Mucosa of descending colon (tissue), 3 donors: ENCODE measurements at regions not wholly inside any gene's neighbourhood (a gene's known extent, or its start where the extent isn't known, plus 50 kb on each side); places are given as distances from the start of the nearest gene placed in this dataset.

Experiments used
- ATAC-seq: fragments of 200-7000 bp; cut with Tn5 transposase; one replicate; pipeline ENCODE4 v1.9.1; 2020; ENCODE audit warnings: mild to moderate bottlenecking, moderate library complexity
- DNase-seq, 3 donors: peaks; one replicate each; pipeline ENCODE4 v3.0.0-alpha.2; 2020
- H3K36me3 ChIP-seq: fragments of 200-600 bp; one replicate; pipeline ENCODE4 v1.8.0; 2021; ENCODE audit warnings: low read depth, mild to moderate bottlenecking
- H3K4me1 ChIP-seq: fragments of 200-600 bp; one replicate; pipeline ENCODE4 v1.8.0; 2021; ENCODE audit warnings: low read depth, mild to moderate bottlenecking
- H3K4me3 ChIP-seq: fragments of 200-600 bp; one replicate; pipeline ENCODE4 v1.8.0; 2021; ENCODE audit warnings: mild to moderate bottlenecking
- H3K9me3 ChIP-seq: fragments of 200-600 bp; one replicate; pipeline ENCODE4 v1.8.0; 2021; ENCODE audit warnings: mild to moderate bottlenecking
- intact Hi-C, 2 donors: fragments of 100-400 bp; cut with DNase I in 1 of 2; cut with micrococcal nuclease in 1 of 2; formaldehyde crosslinking; loops; one replicate each; pipeline versions ENCODE4 v1.11.0 to v1.11.1; 2022; cut with DNase I, micrococcal nuclease
- TF ChIP-seq, protein P1 (sequence below): fragments of 200-600 bp; IDR thresholded peaks from one replicate; pipeline ENCODE4 v1.8.0; 2022; ENCODE audit warnings: antibody characterized with exemption, mild to moderate bottlenecking
- donor health status: DM: no; HTN: no; CAD: no; lungs with moderate emphysema.
- donor health status: DM: no; HTN: no; CAD: no.
- donor health status: DM: no; HTN: yes; CAD: no.

DNA sequence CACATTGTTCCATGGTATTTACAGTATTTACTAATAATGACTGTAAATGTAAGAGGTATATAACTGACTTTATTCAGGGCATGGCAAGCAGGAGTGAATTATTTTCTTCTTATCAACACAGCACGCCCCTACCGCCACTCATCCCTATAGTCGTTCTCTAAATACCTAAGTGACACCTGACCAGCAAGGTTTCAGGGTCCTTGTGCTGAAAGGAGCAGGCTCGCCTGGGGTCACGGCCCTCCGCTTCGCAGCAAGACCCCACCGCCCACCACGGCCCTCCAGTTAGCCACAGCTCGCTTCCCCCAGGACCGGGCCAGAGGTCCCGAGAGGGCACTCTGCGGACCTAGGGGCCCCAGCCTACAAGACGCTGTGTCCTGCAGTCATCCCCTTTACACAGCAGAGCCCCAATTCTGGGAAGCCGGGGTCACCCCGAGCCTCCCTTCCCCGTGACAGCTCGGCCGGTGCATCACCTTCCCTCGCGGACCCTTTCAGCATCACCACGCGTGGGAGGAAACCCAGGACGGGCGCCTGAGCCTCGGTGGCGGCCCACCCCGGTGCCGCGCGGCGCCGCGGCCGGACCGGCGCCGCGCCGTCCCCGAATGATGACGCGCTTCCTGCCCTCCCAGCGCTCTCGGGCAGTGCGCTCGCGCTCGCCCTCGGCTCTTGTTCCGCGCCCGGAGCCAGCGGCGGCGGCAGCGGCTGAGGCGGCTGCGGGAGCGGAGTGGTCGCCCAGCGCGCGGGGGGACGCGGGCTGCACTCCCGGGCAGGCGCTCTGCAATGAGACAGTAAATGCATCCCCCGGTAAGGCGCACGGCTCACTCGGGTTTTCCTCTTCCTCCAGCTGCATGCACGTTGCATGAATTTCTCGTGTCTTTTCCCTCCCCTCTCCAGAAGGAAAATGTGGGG, 225.1 kb upstream of the C2CD4B start, which contains the start of gene TLN2:
Gene TLN2 (plus strand): TSS at position 666 of the 906 bp plus-strand sequence.
- ATAC-seq (peak; percentile 91), DNase-seq (peak; percentile 75 to 81 (median 76))
- peaks cover 9% of the 10 kb centered on the region for H3K4me1 ChIP-seq
- H3K36me3 ChIP-seq: no peaks in the 10 kb centered on the region
- H3K9me3 ChIP-seq: no peaks in the 10 kb centered on the region
- intact Hi-C loops: no loop called here
- H3K4me3 ChIP-seq: peak within 1 kb of the TSS; percentile 65
- TF ChIP-seq, protein P1, sequence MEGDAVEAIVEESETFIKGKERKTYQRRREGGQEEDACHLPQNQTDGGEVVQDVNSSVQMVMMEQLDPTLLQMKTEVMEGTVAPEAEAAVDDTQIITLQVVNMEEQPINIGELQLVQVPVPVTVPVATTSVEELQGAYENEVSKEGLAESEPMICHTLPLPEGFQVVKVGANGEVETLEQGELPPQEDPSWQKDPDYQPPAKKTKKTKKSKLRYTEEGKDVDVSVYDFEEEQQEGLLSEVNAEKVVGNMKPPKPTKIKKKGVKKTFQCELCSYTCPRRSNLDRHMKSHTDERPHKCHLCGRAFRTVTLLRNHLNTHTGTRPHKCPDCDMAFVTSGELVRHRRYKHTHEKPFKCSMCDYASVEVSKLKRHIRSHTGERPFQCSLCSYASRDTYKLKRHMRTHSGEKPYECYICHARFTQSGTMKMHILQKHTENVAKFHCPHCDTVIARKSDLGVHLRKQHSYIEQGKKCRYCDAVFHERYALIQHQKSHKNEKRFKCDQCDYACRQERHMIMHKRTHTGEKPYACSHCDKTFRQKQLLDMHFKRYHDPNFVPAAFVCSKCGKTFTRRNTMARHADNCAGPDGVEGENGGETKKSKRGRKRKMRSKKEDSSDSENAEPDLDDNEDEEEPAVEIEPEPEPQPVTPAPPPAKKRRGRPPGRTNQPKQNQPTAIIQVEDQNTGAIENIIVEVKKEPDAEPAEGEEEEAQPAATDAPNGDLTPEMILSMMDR: no peak

DNA sequence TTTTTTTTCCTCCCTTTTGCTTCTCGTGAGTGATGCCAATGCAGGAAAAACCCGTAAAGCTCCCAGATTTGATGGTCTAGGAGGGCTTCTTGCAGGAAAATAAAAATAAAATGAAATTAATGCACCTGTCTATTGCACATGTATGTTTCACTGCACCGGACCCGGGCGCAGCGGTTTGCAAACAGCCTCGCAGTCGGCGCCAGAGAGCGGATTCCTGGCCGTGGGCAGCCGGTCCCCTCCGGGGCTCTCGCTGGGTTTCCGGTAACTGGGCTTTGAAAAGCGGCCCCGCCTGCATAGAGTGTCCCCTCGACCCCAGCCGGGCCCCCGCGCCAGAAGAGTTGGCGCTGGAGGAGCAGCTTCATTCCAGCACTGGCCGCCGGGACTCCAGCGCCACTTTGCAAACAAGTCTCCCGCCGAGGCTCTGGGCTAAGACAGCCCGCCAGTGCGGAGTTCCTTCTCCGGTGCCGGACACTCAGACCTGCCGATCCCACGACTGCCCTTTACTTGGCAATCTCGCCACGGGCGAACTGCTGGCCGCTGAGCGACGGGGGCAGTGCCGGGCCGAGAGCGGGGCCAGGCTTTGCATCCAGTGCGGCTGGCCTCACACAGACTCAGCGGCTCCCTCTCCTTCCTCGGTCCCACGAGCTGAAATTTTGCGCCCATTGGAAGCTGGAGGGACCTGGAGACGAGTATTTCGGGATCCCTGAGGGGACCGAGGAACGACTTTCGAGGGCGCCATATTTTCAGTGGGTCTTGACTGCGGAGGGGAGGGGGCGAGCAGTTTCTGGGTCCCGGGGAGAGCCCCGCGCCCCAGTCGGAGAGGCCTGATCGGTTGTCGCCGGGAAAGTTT, 225.9 kb upstream of the C2CD4B start:
- peak; percentile 53 to 65 (median 63) for DNase-seq
- intact Hi-C loops: no loop called here
- Histone ChIP-seq H3K4me3 (peak overlapping the region; percentile 65), H3K4me1 (peaks cover 9% of the 10 kb centered on the region), H3K9me3 (no peaks in the 10 kb centered on the region), H3K36me3 (no peaks in the 10 kb centered on the region)
- TF ChIP-seq, protein P1: no peak
- peak; percentile 55 for ATAC-seq

DNA sequence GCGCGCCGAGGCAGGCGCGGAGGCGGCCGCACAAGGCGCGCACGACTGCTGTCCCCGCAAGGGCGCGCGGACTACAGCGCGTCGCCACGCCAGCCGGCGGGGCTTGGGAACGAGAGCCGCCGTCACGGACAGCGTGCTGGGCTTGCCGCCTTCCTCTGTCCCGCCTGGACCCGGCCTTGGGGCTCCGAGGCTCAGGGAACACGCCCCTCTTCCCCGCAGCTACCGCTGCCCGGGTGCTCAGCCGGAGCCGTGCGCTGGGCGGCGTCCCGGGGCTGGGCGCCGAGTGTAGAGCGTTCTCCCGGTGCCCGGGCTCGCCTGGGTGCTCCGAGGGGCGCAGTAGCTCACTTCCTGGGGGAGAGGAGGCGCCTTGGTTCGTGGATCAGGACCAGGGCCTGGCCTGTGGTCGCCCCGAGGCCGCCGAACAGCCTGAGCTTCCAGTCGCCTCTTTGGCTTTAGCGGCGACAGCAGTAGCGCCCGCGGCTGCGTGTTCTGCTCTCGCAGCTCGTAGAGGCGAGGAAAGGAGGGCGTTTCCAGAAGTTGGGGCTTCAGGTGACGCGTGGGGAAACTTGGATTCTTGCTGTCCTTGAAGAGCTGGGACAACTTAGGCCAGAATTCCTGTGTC, 226.7 kb upstream of the C2CD4B start:
- intact Hi-C loops: no loop called here
- DNase-seq: peak; percentile 60 to 74 (median 62)
- Histone ChIP-seq H3K4me1 (peaks cover 9% of the 10 kb centered on the region), H3K4me3 (peak overlapping the region; percentile 65), H3K9me3 (no peaks in the 10 kb centered on the region), H3K36me3 (no peaks in the 10 kb centered on the region)
- TF ChIP-seq, protein P1: no peak
- ATAC-seq: peak; percentile 81

DNA sequence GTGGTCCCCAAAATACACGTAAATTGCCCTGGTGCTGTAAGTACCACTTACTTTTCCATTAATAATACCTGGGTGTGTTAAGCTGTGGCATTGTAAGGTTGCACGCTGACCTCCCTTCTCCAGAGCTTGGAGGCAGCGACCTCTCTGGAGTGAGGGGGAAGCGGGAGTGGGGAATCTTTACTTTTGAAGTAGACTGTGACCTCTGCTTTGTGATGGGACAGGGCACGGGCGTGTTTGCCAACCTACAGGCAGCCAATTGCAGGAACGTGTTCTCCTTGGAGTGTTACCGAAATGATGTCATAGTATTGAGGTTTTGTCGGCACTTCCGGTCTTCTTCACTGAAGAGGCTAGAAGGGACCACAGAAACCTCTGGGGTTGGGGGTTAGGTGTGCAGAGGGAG, 227.3 kb upstream of the C2CD4B start:
- TF ChIP-seq, protein P1: no peak
- H3K4me3 ChIP-seq: no peak overlapping the region
- DNase-seq (peak; percentile 23 to 50 (median 49)), ATAC-seq (peak; percentile 8)
- H3K4me1 ChIP-seq: peaks cover 9% of the 10 kb centered on the region
- H3K36me3 ChIP-seq: no peaks in the 10 kb centered on the region
- no peaks in the 10 kb centered on the region for H3K9me3 ChIP-seq
- intact Hi-C loops: no loop called here

DNA sequence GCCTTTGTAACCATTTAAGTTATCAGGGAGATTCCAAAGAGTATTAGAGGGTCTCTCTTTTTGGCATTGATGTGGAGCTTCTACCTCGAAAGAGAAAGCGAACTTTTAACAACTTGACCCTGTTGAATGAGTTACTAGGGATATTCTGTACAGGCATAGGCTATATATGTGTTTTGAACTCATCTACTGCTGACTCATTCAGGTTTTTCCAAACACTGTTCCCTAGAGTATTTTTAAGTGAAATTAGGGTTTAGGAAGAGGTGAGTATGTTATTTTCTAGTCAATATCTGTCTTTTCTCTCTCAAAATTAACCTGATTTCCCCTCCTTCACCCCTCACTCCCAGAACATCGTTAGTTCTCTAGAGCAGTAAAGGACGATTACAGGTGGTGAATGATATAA, 228.1 kb upstream of the C2CD4B start:
- TF ChIP-seq, protein P1: no peak
- Histone ChIP-seq H3K36me3 (no peaks in the 10 kb centered on the region), H3K4me3 (no peak overlapping the region), H3K9me3 (no peaks in the 10 kb centered on the region), H3K4me1 (peaks cover 9% of the 10 kb centered on the region)
- intact Hi-C loops: no loop called here
- DNase-seq: no peak
- ATAC-seq: no peak
